Spinal cord (tissue), 9 donors: ENCODE measurements at regions not wholly inside any gene's neighbourhood (a gene's known extent, or its start where the extent isn't known, plus 50 kb on each side); places are given as distances from the start of the nearest gene placed in this dataset.

Experiments used
- DNase-seq, 6 donors: peaks; one replicate each; pipeline versions ENCODE4 v3.0.0 to v3.0.0-alpha.2; 2013 to 2015; ENCODE audit warnings: low spot score in 6 of 6, low read depth in 4 of 6
- H3K27ac ChIP-seq: one replicate; pipeline ENCODE4 v1.5.1; 2013; ENCODE audit warnings: low read depth, low read length, control low read depth
- H3K27me3 ChIP-seq: one replicate; pipeline ENCODE4 v1.6.1; 2013; ENCODE audit warnings: low read length; ENCODE audit not compliant: control insufficient read depth, insufficient read depth
- H3K36me3 ChIP-seq: one replicate; pipeline ENCODE4 v1.6.1; 2013; ENCODE audit warnings: low read length; ENCODE audit not compliant: control insufficient read depth, insufficient read depth
- H3K4me1 ChIP-seq: one replicate; pipeline ENCODE4 v1.6.1; 2013; ENCODE audit warnings: low read length; ENCODE audit not compliant: control insufficient read depth, insufficient read depth
- H3K4me3 ChIP-seq: one replicate; pipeline ENCODE4 v1.5.1; 2013; ENCODE audit warnings: low read depth, low read length, control low read depth
- H3K9me3 ChIP-seq: one replicate; pipeline ENCODE4 v1.6.1; 2013; ENCODE audit warnings: low read length; ENCODE audit not compliant: control insufficient read depth, insufficient read depth
- WGBS: methylation state at CpG from one replicate; pipeline ENCODE4 v1.1.5; 2013; ENCODE audit warnings: missing lambda C conversion rate; ENCODE audit not compliant: insufficient coverage; 5-methylcytosine and 5-hydroxymethylcytosine counted together
- donor health status: healthy.

GRCh38 chr11:22474616-22475015 lies 136.4 kb downstream of the SLC17A6 start:
- Histone ChIP-seq H3K4me3 (no peak overlapping the region), H3K27ac (no peak overlapping the region), H3K27me3 (no peaks in the 10 kb centered on the region), H3K36me3 (no peaks in the 10 kb centered on the region), H3K9me3 (no peaks in the 10 kb centered on the region), H3K4me1 (no peaks in the 10 kb centered on the region)
- WGBS = no CpG with 5 or more reads among the region's 4 CpGs
- no peak for DNase-seq

- Histone ChIP-seq H3K27ac (no peak overlapping the region), H3K9me3 (no peaks in the 10 kb centered on the region), H3K27me3 (no peaks in the 10 kb centered on the region), H3K4me3 (no peak overlapping the region), H3K4me1 (no peaks in the 10 kb centered on the region), H3K36me3 (no peaks in the 10 kb centered on the region)
- DNase-seq = no peak
- no CpG with 5 or more reads among the region's 1 CpG for WGBS
Measured at GRCh38 chr11:22473586-22473985, 135.4 kb downstream of the SLC17A6 start.

- H3K4me3 ChIP-seq = no peak overlapping the region
- H3K9me3 ChIP-seq = no peaks in the 10 kb centered on the region
- H3K4me1 ChIP-seq = no peaks in the 10 kb centered on the region
- WGBS = 93% methylated on average over 6 of the region's 7 CpGs
- DNase-seq = no peak
- no peaks in the 10 kb centered on the region for H3K36me3 ChIP-seq
- no peaks in the 10 kb centered on the region for H3K27me3 ChIP-seq
- no peak overlapping the region for H3K27ac ChIP-seq
Measured at GRCh38 chr11:22472306-22472705, 134.1 kb downstream of the SLC17A6 start.

GRCh38 chr11:22471385-22471784 lies 133.2 kb downstream of the SLC17A6 start:
- WGBS = no CpG with 5 or more reads among the region's 2 CpGs
- DNase-seq = no peak
- no peaks in the 10 kb centered on the region for H3K4me1 ChIP-seq
- no peaks in the 10 kb centered on the region for H3K27me3 ChIP-seq
- H3K36me3 ChIP-seq = no peaks in the 10 kb centered on the region
- no peak overlapping the region for H3K27ac ChIP-seq
- no peaks in the 10 kb centered on the region for H3K9me3 ChIP-seq
- no peak overlapping the region for H3K4me3 ChIP-seq

- no peak overlapping the region for H3K4me3 ChIP-seq
- H3K9me3 ChIP-seq = no peaks in the 10 kb centered on the region
- DNase-seq = no peak
- H3K4me1 ChIP-seq = no peaks in the 10 kb centered on the region
- H3K27ac ChIP-seq = no peak overlapping the region
- H3K36me3 ChIP-seq = no peaks in the 10 kb centered on the region
- 94% methylated on average over 1 of the region's 2 CpGs for WGBS
- no peaks in the 10 kb centered on the region for H3K27me3 ChIP-seq
Measured at GRCh38 chr11:22467741-22468140, 129.6 kb downstream of the SLC17A6 start.

- no peak for DNase-seq
- Histone ChIP-seq H3K4me1 (no peaks in the 10 kb centered on the region), H3K36me3 (no peaks in the 10 kb centered on the region), H3K27me3 (no peaks in the 10 kb centered on the region), H3K9me3 (no peaks in the 10 kb centered on the region), H3K27ac (no peak overlapping the region), H3K4me3 (no peak overlapping the region)
- WGBS = 100% methylated on average over 2 of the region's 2 CpGs
Measured at GRCh38 chr11:22467248-22467647, 129.1 kb downstream of the SLC17A6 start.

GRCh38 chr11:22466809-22467208 lies 128.6 kb downstream of the SLC17A6 start:
- Histone ChIP-seq H3K4me1 (no peaks in the 10 kb centered on the region), H3K4me3 (no peak overlapping the region), H3K27me3 (no peaks in the 10 kb centered on the region), H3K36me3 (no peaks in the 10 kb centered on the region), H3K27ac (no peak overlapping the region), H3K9me3 (no peaks in the 10 kb centered on the region)
- peak in 1 of 6 donors; percentile 65 for DNase-seq
- WGBS = 80% methylated on average over 9 of the region's 9 CpGs

GRCh38 chr11:22466351-22466750 lies 128.2 kb downstream of the SLC17A6 start:
- Histone ChIP-seq H3K27ac (no peak overlapping the region), H3K4me3 (no peak overlapping the region), H3K27me3 (no peaks in the 10 kb centered on the region), H3K36me3 (no peaks in the 10 kb centered on the region), H3K9me3 (no peaks in the 10 kb centered on the region), H3K4me1 (no peaks in the 10 kb centered on the region)
- no peak for DNase-seq

- no peak for DNase-seq
- H3K36me3 ChIP-seq = no peaks in the 10 kb centered on the region
- WGBS = no CpG with 5 or more reads among the region's 1 CpG
Measured at GRCh38 chr11:22465620-22466019, 127.4 kb downstream of the SLC17A6 start.

GRCh38 chr11:22461626-22462025 lies 123.4 kb downstream of the SLC17A6 start:
- H3K9me3 ChIP-seq = no peaks in the 10 kb centered on the region
- H3K4me3 ChIP-seq = no peak overlapping the region
- H3K27me3 ChIP-seq = no peaks in the 10 kb centered on the region
- no peaks in the 10 kb centered on the region for H3K36me3 ChIP-seq
- DNase-seq = no peak
- no peaks in the 10 kb centered on the region for H3K4me1 ChIP-seq
- H3K27ac ChIP-seq = no peak overlapping the region
- WGBS = no CpG with 5 or more reads among the region's 2 CpGs

More at GRCh38 chr11:22465620-22466019, 127.4 kb downstream of the SLC17A6 start:
- no peaks in the 10 kb centered on the region for H3K4me1 ChIP-seq
- H3K27me3 ChIP-seq = no peaks in the 10 kb centered on the region
- H3K27ac ChIP-seq = no peak overlapping the region
- H3K4me3 ChIP-seq = no peak overlapping the region
- H3K9me3 ChIP-seq = no peaks in the 10 kb centered on the region
